SH-SY5Y (cell line): ENCODE measurements at regions not wholly inside any gene's neighbourhood (a gene's known extent, or its start where the extent isn't known, plus 50 kb on each side); places are given as distances from the start of the nearest gene placed in this dataset.

ENCODE experiments used
- GATA2 ChIP-seq: IDR thresholded peaks from 2 replicates; pipeline ENCODE4 v1.6.1; 2011; ENCODE audit warnings: mild to moderate bottlenecking, low read depth, low read length
- GATA3 ChIP-seq: IDR thresholded peaks from 2 replicates; pipeline ENCODE4 v1.6.1; 2011; ENCODE audit warnings: low read depth, mild to moderate bottlenecking, low read length, moderate library complexity

DNA sequence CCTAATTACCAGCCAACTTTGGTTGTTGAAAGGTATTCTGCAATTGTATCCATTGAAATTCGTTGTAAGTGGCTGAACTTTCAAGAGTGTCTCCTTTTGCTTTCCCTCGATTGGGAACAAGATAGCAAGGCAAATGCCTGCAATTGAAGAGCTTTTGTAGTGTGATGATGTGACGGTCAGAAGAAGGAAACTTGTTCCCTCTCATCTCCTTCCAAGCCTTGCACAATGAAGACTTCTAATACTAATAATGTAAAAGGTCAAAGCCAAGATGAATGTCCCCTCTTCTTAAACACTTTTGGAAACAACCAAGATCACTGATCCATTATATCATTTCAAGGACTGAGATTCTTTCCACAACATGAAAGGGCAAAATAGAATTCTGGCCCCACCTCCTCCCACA is 101.9 kb upstream of the LMCD1 start:
- TF ChIP-seq GATA2 (no peak), GATA3 (no peak)
